ENCODE measurements at regions not wholly inside any gene's neighbourhood (a gene's known extent, or its start where the extent isn't known, plus 50 kb on each side); places are given as distances from the start of the nearest gene placed in this dataset.
"Not testable (repeated sequence)": the region's sequence is repeated elsewhere in the genome, so short reads cannot be mapped to it uniquely, and the experiment has no call there.

- DNase-seq (ENCODE audit: low read depth in 2 of 2), result no peak
These were observed 1276.9 kb upstream of the TENM3 start for GRCh38 chr4:180966312-180966711.

- DNase-seq (ENCODE audit: low read depth in 2 of 2), result no peak
These were observed 1275.3 kb upstream of the TENM3 start for GRCh38 chr4:180967936-180968335.

DNA sequence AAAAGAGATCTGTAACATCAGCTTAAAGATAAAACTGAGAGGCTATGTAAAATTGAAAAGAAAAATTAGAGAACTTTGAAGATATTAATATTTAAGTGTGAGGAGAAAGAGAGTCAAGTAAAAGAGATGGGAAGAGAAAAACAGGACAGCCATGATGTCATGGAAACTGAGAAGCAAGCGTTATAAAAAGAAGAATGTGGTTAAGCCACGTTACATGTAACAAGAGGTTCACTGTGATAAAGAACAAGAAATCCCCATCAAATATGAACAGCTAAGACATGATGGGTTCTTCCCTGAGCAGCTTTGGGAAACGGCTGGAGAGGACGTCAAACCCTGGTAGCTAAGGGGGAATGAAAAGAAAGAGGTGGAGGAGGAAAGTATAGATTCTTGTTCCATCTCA is 1269.3 kb upstream of the TENM3 start:
- no peak for DNase-seq (ENCODE audit: low read depth in 2 of 2)

GRCh38 chr4:180990931-180991330 is 1252.3 kb upstream of the TENM3 start:
- no peak for DNase-seq (ENCODE audit: low read depth in 2 of 2)

GRCh38 chr4:180993244-180993836 is 1249.9 kb upstream of the TENM3 start:
- no peak for DNase-seq (ENCODE audit: low read depth in 2 of 2)

- no peak for DNase-seq (ENCODE audit: low read depth in 2 of 2)
These were observed 1248.5 kb upstream of the TENM3 start for GRCh38 chr4:180994722-180995121.

DNA sequence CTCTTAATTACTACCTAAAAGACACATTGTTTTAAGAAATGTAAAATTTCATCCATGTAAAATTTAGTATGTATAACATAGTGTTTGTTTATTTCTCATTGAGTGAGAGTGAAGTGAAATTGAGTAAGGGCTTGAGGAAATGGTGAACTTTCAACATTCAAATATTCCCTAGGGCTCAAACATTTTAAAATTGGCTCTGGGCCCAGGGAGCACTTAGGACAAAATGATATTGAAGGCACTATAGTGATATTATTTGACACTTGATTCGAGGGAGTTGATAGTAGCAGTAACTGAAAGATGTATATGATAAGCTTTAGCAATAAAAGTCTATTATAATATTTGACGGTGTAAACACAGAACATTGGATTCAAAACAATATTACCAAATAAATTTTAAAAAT is 1244.0 kb upstream of the TENM3 start:
- no peak for DNase-seq (ENCODE audit: low read depth in 2 of 2)

GRCh38 chr4:181004056-181004455 is 1239.1 kb upstream of the TENM3 start:
- DNase-seq (ENCODE audit: low read depth in 2 of 2), result no peak

DNA sequence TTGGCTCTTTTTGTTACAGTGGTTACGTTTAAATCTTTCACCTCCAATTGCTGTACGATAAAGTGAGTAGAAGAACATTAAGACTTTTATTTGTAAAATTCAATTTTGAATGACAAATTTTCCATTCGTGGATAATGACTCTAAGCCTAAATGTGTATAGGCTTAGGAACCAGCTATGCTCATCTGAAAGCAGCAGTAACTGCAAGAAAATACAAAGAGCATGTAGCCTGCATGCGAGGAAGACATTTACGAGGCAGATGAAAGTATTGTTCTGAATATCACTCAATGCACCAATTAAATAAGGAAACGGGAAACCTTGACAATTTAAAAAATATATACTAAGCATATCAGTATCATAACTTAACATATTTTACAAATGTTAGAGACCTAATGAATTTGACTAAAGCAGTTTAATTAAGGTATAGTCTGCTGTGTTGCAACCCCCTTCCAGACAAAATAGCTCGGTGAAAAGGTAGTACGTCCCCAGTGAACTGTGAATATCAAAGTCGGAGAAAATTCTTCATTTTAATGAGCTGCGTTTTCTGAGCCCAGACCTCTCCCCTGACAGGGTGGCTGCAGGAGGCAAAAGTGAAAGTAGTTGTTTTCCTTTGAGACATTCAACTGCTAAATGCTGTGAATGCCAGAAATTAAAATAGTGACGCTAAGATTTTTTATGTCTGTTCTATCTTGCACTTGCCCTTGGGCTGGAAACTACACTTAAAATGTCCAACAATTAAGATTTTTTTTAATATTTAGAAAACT is 1236.5 kb upstream of the TENM3 start:
- DNase-seq (ENCODE audit: low read depth in 2 of 2), result no peak

DNA sequence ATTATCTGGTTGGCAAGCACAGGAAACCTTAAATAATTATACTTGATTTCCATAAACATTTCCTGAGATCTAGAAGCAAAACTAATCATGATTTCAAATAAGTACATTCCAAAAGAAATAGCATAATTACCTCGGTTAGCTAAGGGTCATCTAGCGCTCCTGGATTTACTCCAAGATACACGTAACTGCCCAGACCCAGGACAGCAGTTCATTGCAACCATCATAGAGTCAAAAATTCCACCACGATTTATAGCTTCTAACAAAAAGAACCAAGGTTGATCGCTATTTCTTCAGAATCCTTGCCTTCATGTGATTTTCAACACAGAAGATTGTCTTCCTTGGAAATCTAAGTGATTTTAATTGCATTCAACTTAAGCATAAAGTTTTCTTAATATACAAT is 1235.5 kb upstream of the TENM3 start:
- DNase-seq (ENCODE audit: low read depth in 2 of 2), result no peak

- no peak for DNase-seq (ENCODE audit: low read depth in 2 of 2)
These were observed 1235.0 kb upstream of the TENM3 start for GRCh38 chr4:181008164-181008563.

- no peak for DNase-seq (ENCODE audit: low read depth in 2 of 2)
These were observed 1230.0 kb upstream of the TENM3 start for GRCh38 chr4:181013162-181013561.

GRCh38 chr4:181017038-181017437 is 1226.2 kb upstream of the TENM3 start:
- no peak for DNase-seq (ENCODE audit: low read depth in 2 of 2)

DNA sequence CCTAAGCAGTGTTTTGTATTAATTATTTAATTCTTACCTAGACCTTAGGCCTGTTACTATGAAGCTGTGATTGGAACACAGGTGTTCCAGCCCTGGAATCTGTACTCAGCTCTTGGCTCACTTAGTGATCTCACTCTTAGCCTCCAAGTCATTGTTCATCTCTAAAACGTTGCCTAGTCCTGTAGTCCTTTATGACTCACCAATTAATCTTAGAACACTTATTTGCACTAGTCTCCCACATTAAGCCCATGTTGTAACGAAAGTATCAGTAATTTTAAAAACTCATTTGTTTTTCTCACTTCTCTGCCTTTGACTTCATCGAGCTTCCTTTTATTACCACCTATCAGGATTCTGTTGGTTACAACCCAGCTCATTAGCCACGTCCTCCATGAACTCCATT is 1224.7 kb upstream of the TENM3 start:
- DNase-seq (ENCODE audit: low read depth in 2 of 2), result no peak

GRCh38 chr4:181018913-181019312 is 1224.3 kb upstream of the TENM3 start:
- DNase-seq (ENCODE audit: low read depth in 2 of 2), result no peak

DNA sequence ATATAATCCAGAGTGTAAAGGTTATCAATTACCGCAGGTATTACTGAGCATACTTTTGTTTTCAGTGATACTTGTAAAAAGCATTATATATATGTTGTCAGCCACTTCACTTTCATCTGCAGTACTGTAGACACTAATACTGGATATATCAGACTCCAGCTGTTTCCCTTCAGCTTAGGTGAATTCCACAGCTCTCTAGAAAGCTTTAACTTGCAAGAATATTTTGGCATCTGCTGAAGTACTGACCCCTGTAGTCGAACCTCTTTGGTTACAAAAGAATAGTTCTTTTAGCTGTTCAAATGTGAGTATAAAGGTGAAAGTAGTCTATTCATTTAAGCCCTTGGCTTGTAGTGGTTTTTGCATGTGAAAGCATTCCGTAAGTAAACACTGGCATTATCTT is 1222.7 kb upstream of the TENM3 start:
- no peak for DNase-seq (ENCODE audit: low read depth in 2 of 2)

- DNase-seq (ENCODE audit: low read depth in 2 of 2), result no peak
These were observed 1222.0 kb upstream of the TENM3 start for GRCh38 chr4:181021213-181021612.

- DNase-seq (ENCODE audit: low read depth in 2 of 2), result not testable (repeated sequence)
These were observed 1212.9 kb upstream of the TENM3 start for GRCh38 chr4:181030135-181030921.

- no peak for DNase-seq (ENCODE audit: low read depth in 2 of 2)
These were observed 1212.2 kb upstream of the TENM3 start for GRCh38 chr4:181030961-181031360.

GRCh38 chr4:181043486-181043885 is 1199.7 kb upstream of the TENM3 start:
- DNase-seq (ENCODE audit: low read depth in 2 of 2), result no peak

GRCh38 chr4:181046809-181047208 is 1196.4 kb upstream of the TENM3 start:
- no peak for DNase-seq (ENCODE audit: low read depth in 2 of 2)

DNA sequence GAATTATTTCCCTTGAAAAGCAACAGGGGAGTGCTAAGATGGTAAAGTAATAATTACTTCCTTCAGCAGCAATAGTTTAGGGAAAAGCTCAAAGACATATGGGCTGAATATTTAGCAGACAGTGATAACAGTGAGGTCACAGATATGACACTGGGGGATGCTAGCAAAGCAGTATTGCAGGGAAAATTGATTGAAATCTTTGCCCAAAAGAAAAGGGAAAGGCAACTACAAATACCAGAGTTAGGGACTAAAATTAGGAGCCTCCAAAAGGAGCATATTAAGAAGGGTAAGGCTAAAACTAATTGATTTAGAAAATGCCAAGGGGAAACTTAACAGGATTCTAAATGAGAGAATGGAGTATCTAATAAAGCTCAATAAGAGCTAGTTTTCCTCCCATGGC is 1191.3 kb upstream of the TENM3 start:
- DNase-seq (ENCODE audit: low read depth in 2 of 2), result no peak

GRCh38 chr4:181061787-181062186 is 1181.4 kb upstream of the TENM3 start:
- DNase-seq (ENCODE audit: low read depth in 2 of 2), result no peak
